ENCODE measurements at regions not wholly inside any gene's neighbourhood (a gene's known extent, or its start where the extent isn't known, plus 50 kb on each side); places are given as distances from the start of the nearest gene placed in this dataset.
"Not testable (repeated sequence)": the region's sequence is repeated elsewhere in the genome, so short reads cannot be mapped to it uniquely, and the experiment has no call there.

GRCh38 chr2:63696496-63696895, 107.7 kb downstream of the MDH1 start:
- no peak for DNase-seq

- DNase-seq, result no peak
Measured at GRCh38 chr2:63697160-63697559, 108.4 kb downstream of the MDH1 start.

GRCh38 chr2:63698786-63699548, 110.2 kb downstream of the MDH1 start:
- DNase-seq, result peak in 1 of 2 donors; percentile 11

- DNase-seq, result no peak
Measured at GRCh38 chr2:63699549-63699839, 110.7 kb downstream of the MDH1 start.

GRCh38 chr2:63700271-63700670, 111.5 kb downstream of the MDH1 start:
- no peak for DNase-seq

- DNase-seq, result no peak
Measured at GRCh38 chr2:63701406-63701805, 112.6 kb downstream of the MDH1 start.

- DNase-seq, result not testable (repeated sequence)
Measured at GRCh38 chr2:63706084-63706483, 117.3 kb downstream of the MDH1 start.

- DNase-seq, result no peak
Measured at GRCh38 chr2:63710732-63711131, 122.0 kb downstream of the MDH1 start.

- no peak for DNase-seq
Measured at GRCh38 chr2:63712748-63713147, 124.0 kb downstream of the MDH1 start.

GRCh38 chr2:63716146-63716545, 125.5 kb upstream of the UGP2 start:
- no peak for DNase-seq

- DNase-seq, result no peak
Measured at GRCh38 chr2:63719052-63719451, 122.6 kb upstream of the UGP2 start.

- no peak for DNase-seq
Measured at GRCh38 chr2:63721082-63721424, 120.6 kb upstream of the UGP2 start.

- not testable (repeated sequence) for DNase-seq
Measured at GRCh38 chr2:63722284-63722683, 119.4 kb upstream of the UGP2 start.

GRCh38 chr2:63723709-63724108, 118.0 kb upstream of the UGP2 start:
- DNase-seq, result no peak

- DNase-seq, result not testable (repeated sequence)
Measured at GRCh38 chr2:63725212-63725611, 116.5 kb upstream of the UGP2 start.

- DNase-seq, result no peak
Measured at GRCh38 chr2:63729362-63729761, 112.3 kb upstream of the UGP2 start.

GRCh38 chr2:63729831-63730230, 111.9 kb upstream of the UGP2 start:
- no peak for DNase-seq

GRCh38 chr2:63734510-63734909, 107.2 kb upstream of the UGP2 start:
- no peak for DNase-seq

- no peak for DNase-seq
Measured at GRCh38 chr2:63735263-63735662, 106.4 kb upstream of the UGP2 start.

- no peak for DNase-seq
Measured at GRCh38 chr2:63735931-63736330, 105.8 kb upstream of the UGP2 start.

- DNase-seq, result no peak
Measured at GRCh38 chr2:63736354-63736753, 105.3 kb upstream of the UGP2 start.

- DNase-seq, result no peak
Measured at GRCh38 chr2:63737081-63737751, 104.5 kb upstream of the UGP2 start.

- DNase-seq, result no peak
Measured at GRCh38 chr2:63738019-63738418, 103.7 kb upstream of the UGP2 start.

GRCh38 chr2:63739180-63739579, 102.5 kb upstream of the UGP2 start:
- DNase-seq, result not testable (repeated sequence)

GRCh38 chr2:63740020-63740419, 101.7 kb upstream of the UGP2 start:
- DNase-seq, result no peak

Data from activated CD4-positive, alpha-beta T cell treated with anti-CD3 and anti-CD28 coated beads for 4 hours (primary cell).